ENCODE measurements at regions not wholly inside any gene's neighbourhood (a gene's known extent, or its start where the extent isn't known, plus 50 kb on each side); places are given as distances from the start of the nearest gene placed in this dataset.

DNA sequence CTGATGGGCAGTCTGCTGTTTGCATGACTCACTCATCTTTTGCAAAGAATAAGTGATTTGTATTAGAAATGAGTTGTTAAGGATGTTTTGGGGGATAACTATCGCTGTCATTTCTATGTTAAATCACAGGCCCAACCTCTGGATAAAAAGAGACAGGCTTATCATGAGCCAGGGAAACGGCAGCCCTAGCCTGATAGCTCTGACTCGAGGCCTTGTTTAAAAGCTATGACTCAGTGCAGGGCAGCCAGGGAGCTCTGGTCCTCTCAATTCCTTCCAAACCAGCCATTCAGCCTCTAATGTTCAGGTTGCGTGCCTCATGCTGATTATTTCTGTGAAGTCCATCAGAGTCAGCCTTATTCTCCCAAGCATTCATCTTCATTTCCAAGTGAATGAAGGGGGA is 305.9 kb upstream of the HAND2 start:
- DNase-seq = no peak

DNA sequence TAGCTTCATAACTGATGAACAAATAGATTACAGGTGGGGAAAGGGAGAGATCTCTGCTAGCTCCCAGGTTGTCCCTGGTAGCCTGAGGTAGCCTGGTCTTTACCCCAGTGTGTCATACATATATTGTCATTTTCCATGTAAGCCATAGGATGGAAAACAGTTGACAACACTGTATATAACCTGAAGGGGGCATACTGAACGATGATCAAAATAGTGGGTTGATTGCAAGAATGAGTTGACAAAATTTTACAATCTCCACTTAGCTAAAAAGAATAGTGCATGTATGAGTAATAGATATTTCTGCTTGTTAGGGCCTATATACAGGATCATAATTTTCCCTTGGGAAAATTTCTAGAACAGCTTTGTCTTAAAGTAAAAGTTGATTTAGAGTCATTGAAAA is 304.1 kb upstream of the HAND2 start:
- DNase-seq = no peak

- DNase-seq = no peak
These were observed 299.5 kb upstream of the HAND2 start for GRCh38 chr4:173829565-173829964.

GRCh38 chr4:173827707-173828106 is 297.7 kb upstream of the HAND2 start:
- DNase-seq = no peak

- DNase-seq = no peak
These were observed 291.8 kb upstream of the HAND2 start for GRCh38 chr4:173821876-173822275.

- DNase-seq = no peak
These were observed 291.0 kb upstream of the HAND2 start for GRCh38 chr4:173821036-173821435.

- DNase-seq = no peak
These were observed 277.3 kb upstream of the HAND2 start for GRCh38 chr4:173807347-173807746.

DNA sequence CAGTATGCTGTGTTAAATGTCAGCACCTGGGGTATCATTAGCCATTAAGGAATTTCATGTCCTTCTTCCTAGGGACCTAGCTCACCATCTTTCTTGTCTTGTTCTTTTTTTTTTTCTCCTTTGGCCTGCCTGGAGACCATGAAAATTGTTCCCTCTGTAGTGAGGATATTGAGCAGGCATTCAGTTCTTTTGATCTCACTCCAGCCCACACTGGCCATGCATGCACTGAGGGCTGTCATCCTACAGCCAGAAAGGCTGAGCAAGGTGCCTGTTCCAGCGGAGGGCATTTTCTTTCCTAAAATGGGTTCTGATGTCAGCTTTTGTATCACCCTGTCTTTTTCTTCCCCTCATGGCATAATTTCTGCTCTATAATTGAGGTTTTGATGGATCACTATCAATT is 275.9 kb upstream of the HAND2 start:
- no peak for DNase-seq

GRCh38 chr4:173802662-173803022 is 272.6 kb upstream of the HAND2 start:
- DNase-seq = no peak

GRCh38 chr4:173801876-173802661 is 272.0 kb upstream of the HAND2 start:
- DNase-seq = no peak

- no peak for DNase-seq
These were observed 271.3 kb upstream of the HAND2 start for GRCh38 chr4:173801361-173801760.

- DNase-seq = no peak
These were observed 267.3 kb upstream of the HAND2 start for GRCh38 chr4:173797296-173797695.

GRCh38 chr4:173794662-173795061 is 264.6 kb upstream of the HAND2 start:
- no peak for DNase-seq

- no peak for DNase-seq
These were observed 264.0 kb upstream of the HAND2 start for GRCh38 chr4:173793937-173794510.

GRCh38 chr4:173782660-173783059 is 252.6 kb upstream of the HAND2 start:
- no peak for DNase-seq

DNA sequence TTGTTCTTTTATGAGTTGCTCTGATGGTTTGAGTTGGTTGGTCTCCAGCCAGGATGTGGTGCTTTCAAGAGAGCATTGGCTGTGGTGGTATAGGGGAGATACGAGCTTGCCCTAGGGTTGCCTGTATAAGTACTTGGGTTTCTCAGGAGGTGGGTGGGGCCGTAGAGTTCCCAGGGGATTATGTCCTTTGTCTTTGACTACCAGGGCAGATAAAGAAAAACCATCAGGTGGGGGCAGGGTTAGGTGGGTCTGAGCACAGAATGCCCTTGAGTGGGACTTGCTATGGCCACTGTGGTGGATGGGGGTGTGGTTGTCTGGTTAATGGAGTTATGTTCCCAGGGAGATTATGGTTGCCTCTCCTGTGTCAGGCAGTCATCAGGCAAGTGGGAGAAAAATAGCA is 247.9 kb upstream of the HAND2 start:
- DNase-seq = no peak

DNA sequence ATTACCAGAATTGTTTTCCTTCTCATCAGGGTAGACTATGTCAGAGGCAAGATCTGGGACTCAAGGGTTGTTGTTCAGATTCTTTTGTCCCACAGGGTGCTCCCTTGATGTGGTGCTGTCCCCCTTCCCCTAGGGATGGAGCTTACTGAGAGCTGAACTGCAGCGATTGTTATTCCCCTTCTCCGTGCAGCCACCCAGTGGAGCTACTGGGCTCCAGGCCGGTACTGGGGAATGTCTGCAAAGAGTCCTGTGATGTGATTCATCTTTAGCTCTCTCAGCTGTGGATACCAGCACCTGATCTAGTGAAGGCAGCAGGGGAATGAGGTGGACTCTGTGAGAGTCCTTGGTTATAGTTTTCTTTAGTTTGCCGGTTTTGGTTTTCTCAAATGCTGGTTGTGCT is 247.4 kb upstream of the HAND2 start:
- DNase-seq = no peak

DNA sequence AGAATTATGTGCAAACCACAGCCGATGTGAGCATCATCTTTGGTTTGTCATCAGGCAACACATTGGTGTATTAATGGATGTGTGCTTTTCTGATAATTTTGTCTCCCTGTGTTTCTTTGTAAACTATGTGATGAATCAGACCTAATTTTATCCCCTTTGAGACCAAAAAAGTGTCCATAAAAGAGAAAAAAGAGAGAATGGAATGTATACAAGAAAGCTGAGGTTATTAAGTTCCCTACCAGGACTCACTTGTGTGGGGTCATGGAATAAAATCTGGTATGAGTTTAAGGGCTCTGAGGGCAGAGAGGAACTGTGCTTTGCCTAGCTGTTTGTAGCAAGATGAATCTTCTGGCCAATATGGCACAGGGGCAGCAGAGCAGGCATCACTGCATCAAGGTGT is 239.5 kb upstream of the HAND2 start:
- DNase-seq = no peak

GRCh38 chr4:173767650-173768049 is 237.6 kb upstream of the HAND2 start:
- no peak for DNase-seq

DNA sequence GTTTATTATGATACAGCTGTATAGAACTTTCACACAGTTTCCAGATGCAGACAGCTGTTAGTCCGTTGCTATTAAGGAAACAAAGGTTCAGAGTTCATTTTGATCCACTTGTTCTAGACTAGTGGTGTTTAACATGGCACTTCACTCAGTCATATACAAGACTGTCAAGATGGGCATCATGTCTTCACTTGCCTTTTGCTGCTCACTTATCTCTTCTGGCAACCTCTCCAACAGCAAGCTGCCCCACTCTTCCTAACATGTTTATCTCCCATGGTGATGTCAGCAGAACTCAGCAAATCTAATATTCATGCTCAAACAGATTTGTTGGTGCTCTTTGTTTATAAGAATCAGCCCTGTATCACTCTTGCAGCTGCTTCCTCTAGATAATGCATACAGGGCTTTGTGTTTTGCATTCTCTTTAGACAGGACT is 236.2 kb upstream of the HAND2 start:
- no peak for DNase-seq

DNA sequence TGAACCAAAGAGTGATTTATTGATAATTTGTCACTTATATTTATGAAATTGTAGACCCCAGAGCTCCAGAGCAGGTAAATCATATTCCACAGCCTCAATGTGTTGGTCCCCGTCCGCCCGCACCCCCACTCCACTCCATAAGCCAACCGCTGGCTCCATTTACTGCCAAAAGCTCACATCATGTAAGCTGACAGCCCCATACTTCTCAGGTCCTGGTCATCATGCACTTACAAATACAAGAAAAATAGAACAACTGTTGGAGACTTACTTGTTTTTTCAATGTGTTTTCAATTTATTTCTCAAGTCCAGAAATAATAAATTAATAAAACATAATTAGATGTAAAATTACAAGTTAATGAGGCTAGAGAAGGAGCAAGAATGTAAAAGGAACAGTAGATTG is 235.7 kb upstream of the HAND2 start:
- no peak for DNase-seq

GRCh38 chr4:173763389-173763788 is 233.4 kb upstream of the HAND2 start:
- no peak for DNase-seq

GRCh38 chr4:173761938-173762337 is 231.9 kb upstream of the HAND2 start:
- DNase-seq = no peak

- DNase-seq = no peak
These were observed 231.2 kb upstream of the HAND2 start for GRCh38 chr4:173761236-173761635.

DNA sequence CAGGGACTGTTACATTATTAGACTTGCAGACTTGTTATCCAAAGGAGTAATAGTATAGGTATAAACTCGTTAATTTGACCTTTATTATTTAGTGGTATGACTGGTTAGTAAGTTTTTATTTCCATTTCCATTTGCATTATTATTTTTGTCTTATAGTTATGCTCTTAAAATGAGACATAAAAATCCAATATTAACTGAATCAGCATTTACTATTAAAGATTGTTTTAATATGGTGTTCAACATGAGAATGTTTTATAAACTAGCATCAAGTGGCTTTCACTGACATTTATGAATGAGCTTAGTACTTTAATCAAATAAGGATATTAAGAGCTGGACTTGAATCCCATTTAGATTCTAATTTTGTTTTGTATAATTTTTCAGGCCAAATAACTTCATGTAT is 228.1 kb upstream of the HAND2 start:
- DNase-seq = no peak

Data from activated T-cell treated with anti-CD3 and anti-CD28 coated beads, Interleukin-2, amount 50 U/mL, for 48 hours (primary cell).